SKM-1 treated with dmso at 0.1 percent for 144 hours (cell line): ENCODE measurements at regions not wholly inside any gene's neighbourhood (a gene's known extent, or its start where the extent isn't known, plus 50 kb on each side); places are given as distances from the start of the nearest gene placed in this dataset.
"Not testable (repeated sequence)": the region's sequence is repeated elsewhere in the genome, so short reads cannot be mapped to it uniquely, and the experiment has no call there.

Source experiments
- DNase-seq: peaks from one replicate; lab custom pipeline; 2025; ENCODE audit not compliant: unreplicated experiment; lab: John Stamatoyannopoulos, UW

DNA sequence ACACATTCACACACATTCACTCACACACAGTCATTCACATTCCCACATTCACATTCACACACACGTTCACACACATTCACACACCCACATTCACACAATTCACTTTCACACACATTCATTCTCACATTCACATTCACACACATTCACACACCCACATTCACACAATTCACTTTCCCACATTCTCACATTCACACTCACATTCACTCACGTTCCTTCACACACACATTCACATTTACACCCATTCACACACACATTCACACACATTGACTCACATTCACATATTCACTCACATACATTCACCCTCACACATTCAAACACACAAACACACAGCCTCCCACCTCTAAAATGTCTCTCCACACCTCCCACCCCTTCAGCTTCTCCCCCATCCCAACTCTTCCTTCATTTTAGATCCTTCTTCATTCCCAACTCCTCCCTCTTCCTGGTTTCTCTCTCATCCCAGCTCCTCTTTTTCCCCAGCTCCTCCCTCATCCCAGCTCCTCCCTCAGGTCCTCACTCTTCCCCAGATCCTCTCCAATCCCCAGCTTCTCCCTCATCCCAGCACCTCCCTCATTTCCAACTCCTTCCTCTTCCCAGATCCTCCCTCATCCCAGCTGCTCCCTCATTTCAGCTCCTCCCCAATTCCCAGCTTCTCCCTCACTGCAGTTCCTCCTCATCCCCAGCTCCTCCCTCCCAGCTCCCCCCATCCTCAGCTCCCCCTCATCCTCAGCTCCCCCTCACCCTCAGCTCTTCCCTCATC lies 111.0 kb downstream of the FAM53A start:
- no peak for DNase-seq

DNA sequence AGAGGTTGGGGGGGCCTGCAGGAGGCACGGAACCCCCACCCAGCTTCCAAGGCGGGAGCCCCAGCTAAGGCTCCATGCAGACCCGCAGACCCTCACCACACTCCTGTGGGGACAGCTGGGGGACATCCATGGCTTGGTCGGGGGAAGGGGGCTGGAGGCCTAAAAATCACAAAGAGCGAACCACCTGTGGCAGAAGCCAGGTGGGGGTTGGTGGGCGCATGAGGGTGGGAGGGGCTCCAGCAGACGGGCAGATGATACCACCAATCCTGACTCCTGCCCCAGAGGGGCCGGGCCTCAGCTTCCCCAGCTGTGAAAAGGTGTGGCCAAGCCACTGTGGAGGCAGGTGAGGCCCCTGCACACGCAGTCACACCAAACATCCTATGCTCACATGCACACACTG lies 111.6 kb downstream of the FAM53A start:
- DNase-seq: no peak

DNA sequence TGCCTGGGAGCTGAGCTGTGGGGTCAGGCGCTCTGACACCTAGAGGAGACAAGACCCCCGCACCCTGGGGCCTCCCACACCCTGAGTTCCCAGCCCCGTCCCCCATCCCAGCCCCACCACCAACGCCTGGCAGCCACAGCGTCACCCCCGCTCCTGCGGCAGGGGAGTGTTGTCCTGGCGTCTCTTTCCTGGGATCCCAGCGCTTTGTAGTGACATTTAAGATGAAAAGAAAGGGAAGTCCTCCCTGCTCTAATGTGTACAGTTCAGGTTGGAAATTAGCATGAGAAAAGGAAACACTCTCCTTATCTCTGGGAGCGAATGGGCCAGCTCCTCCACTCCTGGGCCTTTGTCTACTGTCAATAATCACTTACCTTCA lies 112.1 kb downstream of the FAM53A start:
- no peak for DNase-seq

DNA sequence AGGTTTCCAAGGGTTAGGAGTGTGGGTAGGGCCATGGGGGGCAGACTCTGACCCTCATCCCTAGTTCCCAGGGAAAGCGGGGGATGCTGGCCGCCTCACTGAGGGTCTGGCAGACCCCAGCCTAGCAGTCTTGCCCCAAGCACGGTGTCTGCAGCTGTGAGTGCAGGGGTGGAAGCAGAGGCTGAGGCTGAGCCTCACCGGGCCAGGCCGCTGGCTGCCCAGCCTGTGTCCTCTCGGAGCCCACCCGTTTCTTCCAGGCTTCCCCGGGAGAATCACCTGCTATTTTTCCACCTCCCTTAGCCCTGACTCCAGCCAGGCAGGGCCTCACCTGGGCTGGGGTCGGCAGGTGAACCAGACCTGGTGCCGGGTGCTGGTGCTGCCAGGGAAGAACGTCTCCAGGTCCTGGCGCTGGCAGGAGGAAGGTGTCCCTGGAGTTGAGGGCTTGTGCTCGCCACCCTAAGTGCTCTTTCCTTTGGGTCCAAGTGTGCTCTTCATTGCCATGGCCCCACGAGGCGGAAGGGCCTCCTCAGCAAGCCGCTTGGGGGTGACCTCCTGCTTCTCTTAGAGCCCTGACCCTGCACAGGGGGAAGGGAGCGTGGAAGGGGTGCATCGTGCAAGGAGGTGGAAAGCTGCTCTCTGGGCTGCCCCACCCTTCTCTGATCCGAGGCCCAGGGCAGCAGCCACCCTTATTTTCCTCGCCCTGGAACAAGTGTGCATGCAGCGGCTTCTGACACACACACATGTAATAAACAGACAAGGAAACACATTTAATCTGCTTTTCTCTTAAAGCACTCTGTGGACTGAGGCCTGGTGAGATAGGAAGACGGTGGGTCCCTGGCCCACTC lies 112.7 kb downstream of the FAM53A start:
- no peak for DNase-seq

DNA sequence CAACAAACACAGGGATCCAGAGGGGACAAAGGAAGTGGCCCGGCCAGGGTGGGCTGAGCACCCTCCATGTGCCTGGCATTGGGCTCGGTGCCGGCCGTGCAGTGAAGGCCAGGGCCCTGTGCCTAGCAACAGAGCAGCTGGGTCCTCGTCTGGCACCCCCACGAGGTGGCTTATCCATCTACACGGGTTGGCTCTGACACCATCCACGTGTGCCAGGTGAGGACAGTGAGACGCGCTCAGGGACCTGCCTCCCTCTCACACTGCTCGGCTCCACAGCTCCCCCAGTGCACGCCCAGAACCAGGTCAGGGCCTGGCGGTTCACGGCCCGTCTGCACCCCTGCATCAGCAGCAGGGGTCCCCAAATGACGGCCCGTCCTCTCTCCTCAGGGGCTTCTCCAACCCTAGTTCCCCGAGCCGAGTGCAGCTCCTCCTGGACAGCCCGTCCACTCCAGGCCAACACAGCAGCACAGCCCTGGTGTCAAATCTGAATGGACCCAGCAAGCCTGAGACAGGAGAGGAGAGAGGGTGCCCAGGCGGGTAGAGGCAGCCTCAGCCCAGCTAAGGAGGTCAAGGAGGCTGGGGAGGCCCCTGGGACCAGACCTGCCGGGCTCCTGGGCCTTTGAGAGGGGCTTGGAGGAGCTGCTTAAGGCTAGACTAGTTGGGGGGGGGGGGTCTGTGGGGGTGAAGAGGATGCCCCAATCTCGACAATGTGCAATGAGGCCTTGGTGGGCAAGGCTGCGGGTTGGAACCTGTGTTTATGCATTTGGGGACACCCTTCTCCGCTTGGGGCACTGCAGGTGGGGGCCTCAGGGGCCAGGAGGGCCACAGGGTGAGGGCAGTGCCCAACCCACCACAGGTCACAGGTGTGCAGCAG lies 113.6 kb downstream of the FAM53A start:
- DNase-seq: no peak

DNA sequence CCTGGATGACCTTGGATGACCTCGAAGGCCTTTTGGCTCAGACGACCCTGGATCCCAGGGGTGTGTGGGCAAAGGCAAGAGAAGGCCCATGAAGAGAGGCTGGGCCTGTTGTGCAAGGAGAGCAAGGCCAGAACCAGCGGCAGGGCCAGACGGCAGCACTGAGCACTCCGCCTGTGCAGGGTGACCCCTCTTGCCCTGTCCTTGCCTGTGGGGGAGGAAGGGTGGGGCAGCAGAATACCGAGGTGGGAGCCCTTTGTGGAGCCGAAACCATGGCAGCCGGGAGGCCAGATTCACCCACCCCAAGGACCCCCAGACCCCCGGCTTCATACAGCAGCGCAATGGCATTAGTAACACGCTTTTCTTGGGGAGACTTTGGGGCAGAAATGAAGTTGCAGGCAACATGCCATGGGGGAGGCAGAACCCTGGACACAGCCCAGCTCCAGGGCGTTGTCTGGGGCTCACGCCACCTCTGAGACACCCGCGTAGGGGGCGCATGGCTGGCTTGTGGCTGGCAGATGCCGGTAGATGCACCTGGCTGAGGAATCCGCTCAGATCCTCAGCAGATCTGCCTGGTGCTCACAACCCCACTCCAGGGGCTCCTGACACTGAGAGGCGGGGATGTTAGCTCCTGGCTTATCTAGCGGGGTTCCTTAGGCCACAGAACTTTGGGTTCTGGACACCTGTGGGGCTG lies 114.5 kb downstream of the FAM53A start:
- DNase-seq: no peak

DNA sequence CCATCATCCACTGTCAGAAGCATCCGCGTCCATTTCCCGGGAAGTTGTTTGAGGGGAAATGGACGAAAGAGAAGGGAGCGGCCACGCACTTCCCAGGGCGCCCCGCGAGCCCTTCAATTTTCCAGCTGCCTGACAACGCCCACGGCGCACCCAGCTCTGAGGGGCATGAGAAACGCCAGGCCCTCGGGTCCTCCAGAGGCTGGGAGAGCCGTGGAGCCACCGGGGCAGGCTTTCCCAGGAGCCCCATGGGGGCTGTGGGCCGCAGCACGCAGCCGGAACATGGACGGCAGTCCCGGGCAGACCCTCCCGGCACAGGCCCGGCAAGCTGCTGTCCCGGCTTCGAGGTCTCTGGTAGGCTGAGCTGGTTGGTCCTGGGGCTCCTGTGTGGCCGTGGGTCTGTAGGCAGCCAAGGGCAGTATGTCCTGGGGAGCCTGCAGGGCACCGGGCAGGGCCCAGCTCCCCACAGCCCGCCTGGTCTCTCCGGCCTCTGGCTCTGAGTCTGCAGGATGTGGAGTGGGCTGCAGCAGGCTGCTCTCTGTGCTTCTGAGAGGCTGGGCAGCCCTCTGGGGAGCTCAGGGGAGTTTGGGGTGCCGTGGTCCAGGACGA lies 115.2 kb downstream of the FAM53A start:
- no peak for DNase-seq

DNA sequence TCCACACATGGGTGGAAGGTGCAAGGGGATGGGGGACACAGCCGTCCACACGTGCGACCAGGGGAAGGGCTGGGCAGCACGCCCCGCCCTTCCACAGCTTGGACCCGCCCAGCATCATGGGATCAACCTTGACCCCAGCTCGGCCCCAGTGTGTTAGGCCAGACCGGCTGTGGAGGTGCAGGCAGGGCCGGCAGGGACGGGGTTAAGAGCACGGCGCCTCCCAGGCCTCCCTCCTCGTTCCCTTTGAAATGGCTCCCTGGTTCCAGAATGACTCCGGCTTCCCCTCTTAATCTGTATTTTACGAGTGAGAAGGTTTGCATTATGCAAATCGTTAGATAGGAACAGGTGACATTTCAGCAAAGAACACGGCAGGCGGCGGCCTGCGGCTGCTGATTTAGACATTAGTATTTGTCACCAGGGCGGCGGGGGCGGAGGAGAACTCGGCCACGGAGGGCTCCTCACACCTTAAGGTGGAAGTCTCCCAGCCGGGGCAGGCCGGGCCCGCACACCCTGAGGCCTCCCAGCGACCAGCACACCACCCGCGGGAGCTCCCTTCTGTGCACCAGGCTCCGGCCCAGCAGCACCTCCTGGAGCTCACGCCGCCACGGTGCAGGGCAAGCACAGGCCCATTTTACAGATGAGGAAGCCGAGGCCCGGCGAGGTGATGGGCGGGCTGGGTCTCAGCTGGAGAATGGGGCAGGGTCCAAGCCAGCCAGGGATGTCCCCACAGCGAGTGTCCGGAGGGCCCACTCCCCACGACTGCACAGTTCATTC lies 116.1 kb downstream of the FAM53A start:
- no peak for DNase-seq

DNA sequence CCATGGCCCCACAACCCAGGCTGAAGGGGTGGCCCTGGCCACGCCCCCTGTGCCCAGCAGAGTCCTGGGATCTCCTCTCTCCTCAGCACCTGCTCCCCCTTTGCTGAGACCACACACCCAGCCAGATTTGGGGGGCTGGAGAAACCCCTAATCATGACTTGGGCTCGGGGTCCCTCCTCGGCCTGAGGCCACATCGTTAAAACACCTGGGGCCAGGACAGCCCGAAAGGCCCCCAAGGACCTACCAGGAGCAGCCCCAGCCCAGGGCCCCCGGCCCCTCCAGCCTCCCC lies 116.7 kb downstream of the FAM53A start:
- no peak for DNase-seq

DNA sequence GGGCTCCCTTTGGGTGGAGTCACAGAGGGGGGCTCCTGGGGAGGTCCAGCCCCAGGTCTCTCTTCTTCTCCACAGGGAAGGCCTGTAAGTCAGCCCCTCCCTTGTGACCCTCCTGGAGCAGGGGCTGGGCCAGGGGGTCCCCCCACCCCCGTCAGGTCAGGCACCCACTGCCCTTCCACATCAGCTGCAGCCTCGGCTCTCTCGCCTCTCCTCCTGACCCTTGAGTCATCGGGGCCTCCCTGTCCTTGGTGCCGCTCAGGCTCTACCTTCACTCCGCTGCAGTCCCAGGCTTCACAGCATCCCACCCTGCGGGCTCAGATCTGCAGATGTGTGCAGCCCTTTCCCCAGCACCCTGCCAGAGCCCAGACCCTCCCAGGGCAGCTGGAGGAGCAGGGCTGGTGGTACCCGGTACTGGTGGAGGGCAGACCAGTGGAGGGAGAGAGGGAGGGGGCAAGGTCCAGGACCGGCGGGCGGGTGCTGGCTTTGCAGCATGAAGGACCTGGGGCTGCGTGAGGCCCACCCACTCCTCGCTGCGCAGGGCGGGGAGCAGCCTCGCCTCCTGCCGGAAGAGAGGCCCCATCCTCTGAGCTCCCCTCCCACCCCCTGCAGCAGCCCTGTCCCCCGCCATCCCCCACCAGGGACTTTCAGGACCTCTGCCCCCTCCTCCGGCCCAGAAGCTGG lies 117.1 kb downstream of the FAM53A start:
- DNase-seq: no peak

DNA sequence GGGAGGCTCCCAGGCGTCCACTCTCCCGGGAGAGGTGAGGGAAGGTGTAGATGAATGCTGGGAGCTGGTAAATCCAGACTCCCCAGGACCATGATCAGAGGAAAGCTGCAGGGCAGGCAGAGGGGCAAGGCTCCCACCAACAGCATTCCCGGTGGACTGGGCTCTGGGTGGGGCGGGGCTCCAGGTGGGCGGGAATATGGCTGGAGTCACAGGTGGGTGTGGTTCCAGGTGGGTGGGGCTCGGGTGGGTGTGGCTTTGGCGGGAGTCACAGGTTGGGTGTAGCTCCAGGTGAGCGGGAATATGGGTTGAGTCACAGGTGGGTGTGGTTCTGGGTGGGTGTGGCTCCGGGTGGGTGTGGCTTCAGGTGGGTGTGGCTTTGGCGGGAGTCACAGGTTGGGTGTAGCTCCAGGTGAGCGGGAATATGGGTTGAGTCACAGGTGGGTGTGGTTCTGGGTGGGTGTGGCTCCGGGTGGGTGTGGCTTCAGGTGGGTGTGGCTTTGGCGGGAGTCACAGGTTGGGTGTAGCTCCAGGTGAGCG lies 117.7 kb downstream of the FAM53A start:
- DNase-seq: not testable (repeated sequence)

DNA sequence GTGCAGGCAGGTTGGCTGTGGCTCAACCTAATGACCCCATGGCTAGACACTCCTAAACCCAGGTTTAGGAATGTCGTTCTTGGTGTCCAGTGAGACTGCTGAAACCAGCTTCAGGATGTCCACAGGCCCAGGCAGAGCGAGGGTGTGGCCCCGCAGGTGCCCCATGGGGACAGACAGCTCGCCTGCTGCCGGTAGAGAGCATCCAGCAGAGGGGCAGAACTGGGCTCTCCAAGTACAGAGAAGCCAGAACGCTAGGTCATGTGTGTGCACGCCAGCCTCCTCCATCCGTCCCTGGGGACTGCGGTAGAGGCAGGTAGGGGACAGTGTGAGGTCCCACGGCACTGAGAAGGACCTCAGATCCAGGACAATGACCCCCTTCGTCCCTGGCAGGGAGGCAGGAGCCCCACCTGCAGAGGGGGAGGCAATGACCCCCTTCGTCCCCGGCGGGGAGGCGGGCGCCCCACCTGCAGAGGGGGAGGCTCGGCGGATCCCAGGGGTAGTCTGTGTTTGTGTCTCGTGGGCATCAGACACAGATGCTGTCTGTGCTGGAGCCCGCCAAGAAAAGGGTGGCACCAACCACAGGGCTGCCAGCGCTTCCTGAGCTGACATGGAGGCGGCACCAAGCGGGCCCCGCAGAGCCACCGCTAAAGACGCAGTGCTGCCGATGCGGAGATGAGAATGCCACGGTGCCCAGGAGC lies 118.4 kb downstream of the FAM53A start:
- DNase-seq: no peak

DNA sequence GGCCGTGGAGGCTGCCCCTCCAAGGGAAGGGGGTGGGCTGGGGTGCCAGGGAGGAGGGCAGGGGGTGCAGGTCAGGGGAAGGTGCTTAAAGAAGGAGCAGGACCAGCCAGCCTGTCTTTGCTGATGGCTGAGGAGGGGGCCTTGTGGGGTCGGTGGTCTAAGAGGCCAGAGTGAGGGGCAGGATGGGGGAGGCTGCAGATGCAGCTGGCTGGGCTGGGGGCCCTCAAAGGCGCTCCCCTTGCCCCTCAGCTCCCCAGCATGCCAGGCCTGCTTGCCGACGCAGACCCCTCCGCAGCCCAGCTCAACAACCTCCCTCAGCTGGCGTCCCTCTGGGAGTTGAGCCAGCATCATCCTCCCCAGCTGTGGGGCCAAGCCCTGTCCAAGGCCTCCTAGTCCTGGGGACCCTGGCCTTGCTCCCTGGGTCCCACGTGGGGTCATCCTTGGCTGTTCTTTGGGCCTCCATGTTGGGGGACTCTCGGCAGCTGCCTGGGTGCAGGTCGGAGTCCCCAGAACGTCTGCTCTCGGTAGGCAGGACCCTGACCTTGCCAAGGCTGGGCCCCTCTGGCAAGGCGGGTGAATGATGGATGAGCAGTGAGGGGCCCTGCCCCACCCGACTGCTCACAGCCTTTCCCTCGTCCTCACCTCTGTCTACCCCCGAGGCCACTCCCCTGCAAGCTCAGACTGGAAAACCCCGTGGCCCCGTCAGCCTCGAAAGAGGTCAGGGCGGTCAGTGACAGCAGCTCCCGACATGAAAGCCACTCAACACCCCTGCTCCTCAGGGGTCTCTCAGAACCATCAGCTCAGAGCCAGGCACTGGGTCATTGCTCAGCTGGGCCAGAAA lies 119.4 kb downstream of the FAM53A start:
- no peak for DNase-seq

DNA sequence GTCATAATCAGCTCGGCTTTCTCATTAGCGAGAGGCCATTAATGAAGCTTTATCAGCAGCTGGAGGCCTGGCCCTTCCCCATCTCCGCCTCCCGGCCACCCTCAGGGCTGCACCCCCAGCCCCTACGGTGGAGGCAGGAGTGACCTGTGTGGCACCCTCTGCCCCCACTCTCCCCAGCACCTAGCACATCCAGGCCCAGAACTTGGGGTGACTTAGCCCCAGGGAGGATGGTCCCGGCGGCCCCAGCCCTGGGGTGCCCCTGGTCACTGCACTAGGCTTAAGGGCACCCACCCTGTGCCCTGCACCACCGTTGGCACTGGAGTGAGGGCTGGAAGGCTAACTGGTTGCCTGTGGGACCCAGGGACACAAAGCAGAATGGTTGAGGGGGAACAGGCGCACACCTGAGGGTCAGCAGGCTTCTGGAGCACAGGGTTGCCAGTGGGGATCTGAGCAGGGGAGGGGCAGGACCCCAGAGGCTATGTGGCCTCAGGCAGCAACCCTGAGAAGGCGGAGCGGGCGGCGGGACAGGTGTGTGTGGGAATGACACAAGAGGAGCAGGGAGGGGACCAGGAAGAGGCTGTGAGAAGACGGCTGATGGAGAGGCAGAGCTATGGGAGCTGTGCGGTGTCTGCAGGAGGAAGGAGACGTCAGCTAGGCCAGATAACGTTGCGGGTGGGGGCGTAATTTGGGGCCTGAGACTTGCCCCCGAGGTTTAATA lies 120.2 kb downstream of the FAM53A start:
- DNase-seq: no peak

DNA sequence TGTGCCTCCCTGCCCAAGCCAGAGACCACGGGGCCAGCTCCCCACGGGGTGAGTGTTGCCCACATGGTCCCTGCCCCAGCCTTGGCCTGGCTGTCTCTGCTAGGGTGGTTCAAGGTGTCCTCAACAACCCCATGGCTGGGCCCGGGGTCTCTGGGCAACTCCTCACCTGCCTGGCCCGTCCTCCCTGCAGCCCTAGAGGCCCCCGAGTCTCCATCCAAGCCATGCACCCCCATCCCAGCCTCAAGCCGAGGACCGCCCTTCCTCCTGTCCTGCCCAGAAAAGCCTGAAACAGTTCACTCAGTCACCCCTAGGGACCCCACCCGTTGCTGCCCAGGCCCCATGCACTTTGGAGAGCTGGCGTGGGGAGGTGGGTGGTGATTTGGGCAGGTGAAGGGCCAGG lies 120.9 kb downstream of the FAM53A start:
- no peak for DNase-seq

DNA sequence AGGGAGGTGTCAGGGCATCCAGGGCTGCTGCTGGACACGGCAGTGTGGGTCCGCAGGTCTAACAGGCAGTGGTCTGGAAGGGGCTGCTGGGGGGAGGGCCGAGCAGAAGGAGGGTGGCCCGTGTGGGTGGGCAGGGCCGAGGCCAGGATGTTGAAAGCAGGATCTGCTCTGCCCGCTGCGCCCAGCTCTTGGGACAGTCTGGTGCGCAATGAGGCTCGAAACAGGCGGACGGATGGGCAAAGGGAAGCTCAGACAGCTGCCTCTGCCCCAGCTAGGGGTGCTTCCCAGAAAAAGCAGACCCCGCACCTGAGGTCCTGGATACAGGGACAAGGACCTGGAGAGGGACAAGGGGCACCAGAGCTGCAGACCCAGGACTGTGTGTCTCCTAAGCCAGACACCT lies 121.3 kb downstream of the FAM53A start:
- DNase-seq: no peak

DNA sequence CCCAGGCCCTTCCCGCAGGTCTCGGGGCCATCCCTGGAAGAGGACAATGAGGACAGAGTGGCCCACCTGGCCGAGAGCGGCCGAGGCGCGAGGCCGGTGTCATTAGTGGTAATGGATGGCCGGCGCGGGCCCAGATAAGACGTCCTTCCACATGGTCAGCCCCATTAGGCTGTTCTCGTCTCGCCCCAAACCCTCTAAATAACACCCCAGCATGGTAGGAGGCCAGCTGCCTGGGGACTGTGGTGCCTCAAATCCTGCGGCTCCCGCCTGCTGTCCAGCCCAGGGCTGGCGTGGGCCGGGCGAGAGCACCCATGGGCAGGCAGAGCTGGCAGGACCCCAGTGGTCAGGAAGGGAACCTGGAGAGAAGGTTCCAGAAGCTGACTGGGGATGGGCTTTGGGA lies 121.7 kb downstream of the FAM53A start:
- no peak for DNase-seq
